GM12878 (cell line): ENCODE measurements at regions not wholly inside any gene's neighbourhood (a gene's known extent, or its start where the extent isn't known, plus 50 kb on each side); places are given as distances from the start of the nearest gene placed in this dataset.

ENCODE experiments used
- ATAC-seq: fragments of 200-7000 bp; cut with Tn5 transposase; 3 replicates; pipeline ENCODE4 v1.9.1; 2020; ENCODE audit warnings: mild to moderate bottlenecking, moderate library complexity
- BruUV-seq: library from RNA; stranded (reverse); fragments of 400-500 nt; replicated peaks from 2 replicates; lab custom pipeline; 2021; lab: Mats Ljungman, UMichigan
- CTCF ChIA-PET: fragments of 300-600 bp; sonication (Branson Sonifier 250); formaldehyde crosslinking; extraction: SDS; loops from one replicate; lab custom pipeline; 2021; ENCODE audit warnings: inconsistent platforms; lab: Yijun Ruan, JAX
- POLR2A ChIA-PET: fragments of 350-600 bp; formaldehyde crosslinking; extraction: SDS; loops from one replicate; lab custom pipeline; 2021; ENCODE audit warnings: inconsistent platforms; lab: Charles Lee
- RAD21 ChIA-PET: fragments of 300-600 bp; sonication (Branson Sonifier 250); formaldehyde crosslinking; loops from one replicate; lab custom pipeline; 2023; ENCODE audit warnings: antibody characterized with exemption; ENCODE audit not compliant: unreplicated experiment; lab: Charles Lee
- SMC1A ChIA-PET: fragments of 300-600 bp; sonication (Branson Sonifier 250); formaldehyde crosslinking; loops from one replicate; lab custom pipeline; 2023; ENCODE audit not compliant: unreplicated experiment, uncharacterized antibody; lab: Charles Lee
- DNase-seq: peaks from one replicate; pipeline ENCODE4 v3.0.0-alpha.2; 2011; ENCODE audit warnings: low read depth, low spot score
- FAIRE-seq: peaks from 3 replicates; lab custom pipeline; 2011; peaks lifted over from hg19 to GRCh38; lab: Jason Lieb, UNC
- H2AFZ ChIP-seq: 2 replicates; pipeline ENCODE4 v1.6.0; 2011; ENCODE audit warnings: low read depth, low read length, control low read depth; ENCODE audit not compliant: control insufficient read depth
- H3K27ac ChIP-seq: 2 replicates; pipeline ENCODE4 v1.5.1; 2011; ENCODE audit warnings: control low read depth; ENCODE audit not compliant: control insufficient read depth, insufficient read depth
- H3K27me3 ChIP-seq, 2 experiments: replicated peaks in 1 of 2; 2 replicates each; pipeline versions ENCODE4 v1.6.0 to v1.6.1; 2011; ENCODE audit warnings: low read length in 1 of 2; ENCODE audit not compliant: control insufficient read depth in 2 of 2, insufficient read depth in 2 of 2
- H3K36me3 ChIP-seq, 2 experiments: 2 replicates each; pipeline ENCODE4 v1.5.1; 2011; ENCODE audit warnings: low read length in 1 of 2; ENCODE audit not compliant: control insufficient read depth in 2 of 2, insufficient read depth in 2 of 2
- H3K4me1 ChIP-seq: 2 replicates; pipeline ENCODE4 v1.6.1; 2011; ENCODE audit warnings: mild to moderate bottlenecking, low read length, moderate library complexity, mixed read lengths; ENCODE audit not compliant: control insufficient read depth, insufficient read depth
- H3K4me2 ChIP-seq: 2 replicates; pipeline ENCODE4 v1.6.0; 2011; ENCODE audit warnings: control low read depth; ENCODE audit not compliant: control insufficient read depth, insufficient read depth
- H3K4me3 ChIP-seq: fragments of 200-600 bp; sonication (generic); 2 replicates; pipeline ENCODE4 v1.5.1; 2016
- H3K79me2 ChIP-seq: 2 replicates; pipeline ENCODE4 v1.6.0; 2011; ENCODE audit warnings: low read length; ENCODE audit not compliant: control insufficient read depth, insufficient read depth
- H3K9ac ChIP-seq: 2 replicates; pipeline ENCODE4 v1.8.0; 2011; ENCODE audit warnings: low read length, control low read depth, mixed read lengths; ENCODE audit not compliant: control insufficient read depth, insufficient read depth
- H3K9me3 ChIP-seq: replicated peaks from 3 replicates; pipeline ENCODE4 v1.5.1; 2011; ENCODE audit warnings: mild to moderate bottlenecking, low read length; ENCODE audit not compliant: control insufficient read depth, insufficient read depth
- H4K20me1 ChIP-seq: 2 replicates; pipeline ENCODE4 v1.6.0; 2011; ENCODE audit not compliant: control insufficient read depth, insufficient read depth
- LARP7 ChIP-seq: fragments of 450-650 bp; IDR thresholded peaks from 2 replicates; pipeline ENCODE4 v1.6.1; 2017; ENCODE audit warnings: mild to moderate bottlenecking
- NBN ChIP-seq: fragments of 450-650 bp; IDR thresholded peaks from 2 replicates; pipeline ENCODE4 v1.6.1; 2016
- NFXL1 ChIP-seq: fragments of 450-650 bp; IDR thresholded peaks from 2 replicates; pipeline ENCODE4 v1.6.1; 2017; ENCODE audit warnings: antibody characterized with exemption, mild to moderate bottlenecking, borderline replicate concordance
- ZNF622 ChIP-seq: fragments of 450-650 bp; IDR thresholded peaks from 2 replicates; pipeline ENCODE4 v1.6.1; 2017; ENCODE audit warnings: mild to moderate bottlenecking, inconsistent platforms
- ZSCAN29 ChIP-seq: fragments of 450-650 bp; IDR thresholded peaks from 2 replicates; pipeline ENCODE4 v1.6.1; 2017; ENCODE audit warnings: mild to moderate bottlenecking, moderate library complexity
- WGBS: methylation state at CpG from one replicate; pipeline ENCODE4 v1.1.6; 2016; ENCODE audit warnings: low lambda C conversion rate; ENCODE audit not compliant: insufficient replicate concordance, insufficient coverage; ENCODE audit errors: missing lambda C conversion rate; 5-methylcytosine and 5-hydroxymethylcytosine counted together
- in situ Hi-C: fragments of 300-500 bp; cut with MboI; formaldehyde crosslinking; loops from 9 replicates; pipeline ENCODE4 v1.14.3; 2018; ENCODE audit warnings: mixed read lengths
- intact Hi-C: fragments of 100-400 bp; cut with micrococcal nuclease; formaldehyde crosslinking; loops from one replicate; pipeline ENCODE4 v1.14.2; 2022; ENCODE audit not compliant: unreplicated experiment
- TF ChIP-seq, protein P1 (sequence below): fragments of 450-650 bp; IDR thresholded peaks from 2 replicates; pipeline ENCODE4 v1.6.1; 2017; ENCODE audit warnings: mild to moderate bottlenecking, moderate library complexity

DNA sequence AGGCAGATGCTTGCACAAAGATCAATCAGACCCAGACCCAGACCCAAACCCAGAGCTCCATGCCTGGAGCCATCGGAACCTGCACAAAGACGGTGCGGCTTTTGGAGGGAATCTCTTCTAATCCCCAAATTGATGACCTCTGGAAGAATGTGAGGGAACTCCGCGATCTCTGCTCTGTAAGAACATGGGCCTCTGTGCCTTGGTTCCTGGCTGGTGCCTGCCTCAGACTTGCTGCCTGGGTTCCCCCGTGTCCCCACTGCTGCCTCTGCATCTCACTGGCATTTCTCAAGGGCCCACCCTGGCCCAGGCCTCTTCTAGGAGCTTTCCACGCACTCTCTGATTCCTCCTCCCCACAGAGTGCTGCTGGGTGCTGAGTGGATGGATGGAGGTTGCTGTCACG is 1044.4 kb downstream of the TBC1D22A start:
- no peak for TF ChIP-seq ZNF622
- no peak for TF ChIP-seq NBN
- TF ChIP-seq, protein P1, sequence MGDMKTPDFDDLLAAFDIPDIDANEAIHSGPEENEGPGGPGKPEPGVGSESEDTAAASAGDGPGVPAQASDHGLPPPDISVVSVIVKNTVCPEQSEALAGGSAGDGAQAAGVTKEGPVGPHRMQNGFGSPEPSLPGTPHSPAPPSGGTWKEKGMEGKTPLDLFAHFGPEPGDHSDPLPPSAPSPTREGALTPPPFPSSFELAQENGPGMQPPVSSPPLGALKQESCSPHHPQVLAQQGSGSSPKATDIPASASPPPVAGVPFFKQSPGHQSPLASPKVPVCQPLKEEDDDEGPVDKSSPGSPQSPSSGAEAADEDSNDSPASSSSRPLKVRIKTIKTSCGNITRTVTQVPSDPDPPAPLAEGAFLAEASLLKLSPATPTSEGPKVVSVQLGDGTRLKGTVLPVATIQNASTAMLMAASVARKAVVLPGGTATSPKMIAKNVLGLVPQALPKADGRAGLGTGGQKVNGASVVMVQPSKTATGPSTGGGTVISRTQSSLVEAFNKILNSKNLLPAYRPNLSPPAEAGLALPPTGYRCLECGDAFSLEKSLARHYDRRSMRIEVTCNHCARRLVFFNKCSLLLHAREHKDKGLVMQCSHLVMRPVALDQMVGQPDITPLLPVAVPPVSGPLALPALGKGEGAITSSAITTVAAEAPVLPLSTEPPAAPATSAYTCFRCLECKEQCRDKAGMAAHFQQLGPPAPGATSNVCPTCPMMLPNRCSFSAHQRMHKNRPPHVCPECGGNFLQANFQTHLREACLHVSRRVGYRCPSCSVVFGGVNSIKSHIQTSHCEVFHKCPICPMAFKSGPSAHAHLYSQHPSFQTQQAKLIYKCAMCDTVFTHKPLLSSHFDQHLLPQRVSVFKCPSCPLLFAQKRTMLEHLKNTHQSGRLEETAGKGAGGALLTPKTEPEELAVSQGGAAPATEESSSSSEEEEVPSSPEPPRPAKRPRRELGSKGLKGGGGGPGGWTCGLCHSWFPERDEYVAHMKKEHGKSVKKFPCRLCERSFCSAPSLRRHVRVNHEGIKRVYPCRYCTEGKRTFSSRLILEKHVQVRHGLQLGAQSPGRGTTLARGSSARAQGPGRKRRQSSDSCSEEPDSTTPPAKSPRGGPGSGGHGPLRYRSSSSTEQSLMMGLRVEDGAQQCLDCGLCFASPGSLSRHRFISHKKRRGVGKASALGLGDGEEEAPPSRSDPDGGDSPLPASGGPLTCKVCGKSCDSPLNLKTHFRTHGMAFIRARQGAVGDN = no peak
- TF ChIP-seq NFXL1 = no peak
- TF ChIP-seq LARP7 = no peak
- no peak for TF ChIP-seq ZSCAN29
- TF ChIP-seq, all 136 proteins: peak for 0
- intact Hi-C loops (no loop called here), in situ Hi-C loops (no loop called here)
- H3K4me3 ChIP-seq = no peak overlapping the region
- CTCF ChIA-PET = no interaction called here
- no peak overlapping the region for H3K9ac ChIP-seq
- no peaks in the 10 kb centered on the region for H3K79me2 ChIP-seq
- POLR2A ChIA-PET = no interaction called here
- ATAC-seq = no peak
- H2AFZ ChIP-seq = no peak overlapping the region
- H3K4me1 ChIP-seq = no peaks in the 10 kb centered on the region
- H3K4me2 ChIP-seq = no peak overlapping the region
- H3K9me3 ChIP-seq = no peaks in the 10 kb centered on the region; the same call in 2 of the 3 replicates
- no peaks in the 10 kb centered on the region for H4K20me1 ChIP-seq
- SMC1A ChIA-PET = interaction anchor here (0.6 kb wide), 1 partner anchor 209 kb away, joined by 3 read pairs; no protein-coding TSS in a partner anchor
- RAD21 ChIA-PET = no interaction called here
- DNase-seq = no peak
- H3K27me3 ChIP-seq = no peaks in the 10 kb centered on the region
- H3K27ac ChIP-seq = no peak overlapping the region
- FAIRE-seq = no peak
- WGBS = 33% methylated on average over 8 of the region's 8 CpGs
- no TSS peak for BruUV-seq
- H3K36me3 ChIP-seq = no peaks in the 10 kb centered on the region
